Activated T-cell treated with anti-CD3 and anti-CD28 coated beads for 48 hours (primary cell): ENCODE measurements at regions not wholly inside any gene's neighbourhood (a gene's known extent, or its start where the extent isn't known, plus 50 kb on each side); places are given as distances from the start of the nearest gene placed in this dataset.
"Not testable (repeated sequence)": the region's sequence is repeated elsewhere in the genome, so short reads cannot be mapped to it uniquely, and the experiment has no call there.

Experiments
- DNase-seq: peaks from one replicate; pipeline ENCODE4 v3.0.0-alpha.2; 2020; ENCODE audit warnings: low read depth

DNA sequence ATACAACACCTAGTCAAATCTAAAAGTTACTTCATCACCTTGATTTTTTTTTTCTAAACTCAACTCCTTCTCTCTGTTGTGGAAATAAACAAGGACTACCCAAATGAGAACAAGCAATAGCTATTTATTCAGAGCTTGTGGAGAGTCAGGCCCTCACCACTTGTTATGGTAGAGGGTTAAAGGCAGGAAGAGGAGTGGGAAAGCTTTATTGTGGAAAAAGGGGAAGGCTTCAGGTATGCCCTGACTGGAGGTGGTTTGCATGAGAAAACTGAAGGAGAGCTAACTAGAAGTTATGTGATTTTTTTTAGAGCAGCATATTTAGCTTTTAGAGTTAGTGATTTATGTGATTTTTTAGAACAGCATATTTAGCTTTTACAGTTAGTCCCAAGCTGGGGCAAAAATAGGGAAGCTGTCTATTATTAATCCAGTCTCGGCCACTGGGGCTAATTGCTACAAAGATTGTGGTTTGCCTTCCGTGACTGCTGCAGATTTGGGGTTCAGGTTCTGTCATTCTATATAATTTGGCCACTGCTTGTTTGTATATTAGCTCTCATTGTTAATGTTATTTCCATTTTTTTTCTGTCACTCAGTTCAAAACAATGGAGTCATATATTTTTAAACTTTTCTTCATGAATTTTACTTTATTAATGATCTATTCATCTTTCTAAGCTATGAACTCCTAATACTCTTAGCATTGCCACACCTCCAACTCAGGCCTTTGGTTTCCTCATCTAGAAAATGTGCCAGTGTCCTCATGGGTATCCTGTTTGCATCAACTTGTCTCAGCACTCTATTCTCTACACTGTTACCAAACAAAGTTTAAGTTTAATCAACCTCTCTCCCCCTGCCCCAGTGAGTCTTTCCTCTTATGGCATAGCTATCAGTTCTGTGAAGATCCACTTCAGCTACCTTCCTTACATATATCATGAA is 713.0 kb downstream of the BRINP3 start:
- DNase-seq: no peak

DNA sequence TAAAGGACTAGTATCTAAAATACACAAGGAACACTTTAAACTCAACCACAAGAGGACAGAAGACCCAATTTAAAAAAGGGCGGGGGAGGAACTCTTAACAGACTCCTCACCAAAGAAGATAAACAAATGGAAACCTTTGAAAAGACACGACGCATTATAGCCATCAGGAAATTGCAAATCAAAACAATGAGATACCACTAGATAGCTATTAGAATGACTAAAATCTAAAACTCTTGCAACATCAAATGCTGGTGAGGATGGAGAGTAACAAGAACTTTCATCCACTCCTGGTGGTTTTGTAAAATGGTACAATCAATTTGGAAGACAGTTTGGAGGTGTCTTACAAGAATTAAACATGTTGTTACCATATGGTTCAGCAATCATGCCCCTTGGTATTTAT is 708.2 kb downstream of the BRINP3 start:
- no peak for DNase-seq

DNA sequence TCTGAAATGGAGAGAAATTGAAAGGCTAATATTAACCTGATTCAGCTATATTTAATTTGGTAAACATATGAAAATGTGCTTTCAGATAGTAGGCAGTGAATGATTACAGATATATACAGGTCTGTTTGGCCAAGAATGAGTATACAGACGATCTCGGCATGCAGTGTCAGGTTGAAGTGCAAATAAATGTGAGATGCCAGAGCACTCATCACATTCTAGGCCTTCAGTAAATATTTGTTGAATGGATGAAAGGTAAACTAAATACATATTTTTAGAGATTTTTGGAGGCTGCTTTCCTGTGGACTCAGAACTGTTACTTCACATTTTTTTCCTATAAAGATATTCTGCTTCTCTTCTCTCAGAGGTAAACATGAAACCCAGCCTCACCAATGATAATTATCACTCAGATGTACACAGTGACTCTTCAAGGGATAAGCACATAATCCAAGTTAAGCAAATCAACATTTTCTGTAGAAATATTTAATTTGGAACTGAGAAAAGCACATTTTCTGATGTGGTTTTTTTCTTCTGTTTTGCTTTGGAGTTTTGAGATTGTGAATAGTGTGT is 702.9 kb downstream of the BRINP3 start:
- DNase-seq: no peak

GRCh38 chr1:189775343-189775742 is 702.3 kb downstream of the BRINP3 start:
- DNase-seq: no peak

DNA sequence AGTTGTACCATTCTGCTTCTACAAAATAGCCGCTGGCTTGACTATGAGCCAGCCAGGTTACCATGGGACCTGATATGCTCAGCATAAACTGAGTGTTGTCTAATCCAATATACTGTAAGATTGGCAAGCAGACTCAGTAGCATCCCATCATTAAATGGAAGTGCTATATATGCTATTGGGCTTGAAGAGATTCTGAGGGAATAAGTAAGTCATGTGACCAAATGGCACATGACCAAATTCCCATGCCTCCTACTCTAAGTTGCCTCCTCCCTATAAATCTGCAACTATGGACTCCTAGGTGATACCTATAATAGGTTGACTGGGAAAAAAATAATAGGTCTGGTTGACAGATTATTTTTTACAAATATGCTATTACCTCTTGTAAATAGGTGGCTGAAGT is 698.6 kb downstream of the BRINP3 start:
- DNase-seq: no peak

DNA sequence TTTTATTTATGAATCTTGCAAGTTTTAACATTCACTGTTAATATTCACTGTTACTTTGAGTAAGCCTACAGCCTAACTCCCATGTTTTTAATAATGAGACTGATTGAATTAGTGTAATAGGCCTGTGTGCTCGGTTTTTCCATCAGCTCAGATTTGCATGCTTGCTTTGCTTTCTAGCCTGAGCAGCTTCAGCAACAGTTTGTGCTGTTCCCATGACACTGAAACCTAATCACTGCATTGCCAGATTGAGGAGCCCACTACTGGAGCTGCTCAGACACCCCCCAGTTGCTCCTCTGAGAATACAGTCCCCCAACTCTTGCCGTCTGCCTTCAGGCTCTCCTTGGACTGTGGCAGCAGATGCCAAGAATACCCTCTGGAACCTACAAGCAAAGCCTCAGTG is 695.4 kb downstream of the BRINP3 start:
- no peak for DNase-seq

GRCh38 chr1:189783456-189783855 is 694.2 kb downstream of the BRINP3 start:
- no peak for DNase-seq

- DNase-seq: no peak
Measured at GRCh38 chr1:189786761-189787160, 690.9 kb downstream of the BRINP3 start.

DNA sequence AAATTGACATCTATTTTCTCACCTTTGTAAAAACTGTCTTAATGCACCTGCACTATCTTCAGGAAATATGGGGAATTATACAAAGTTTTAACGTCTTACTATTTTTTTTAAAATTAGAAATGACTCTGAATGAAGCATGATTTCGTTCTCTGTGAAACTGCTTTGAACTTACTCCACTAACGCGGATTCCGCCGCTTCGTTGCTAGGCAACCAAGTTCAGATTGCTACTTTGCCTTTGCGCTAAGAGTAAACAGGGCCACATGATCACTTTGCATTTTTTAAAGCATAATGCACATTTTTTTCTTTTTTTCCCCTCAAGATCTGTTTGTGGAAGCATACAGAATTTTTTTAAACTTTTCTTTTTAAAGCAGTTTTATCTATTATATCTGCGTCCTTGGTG is 690.5 kb downstream of the BRINP3 start:
- DNase-seq: no peak

DNA sequence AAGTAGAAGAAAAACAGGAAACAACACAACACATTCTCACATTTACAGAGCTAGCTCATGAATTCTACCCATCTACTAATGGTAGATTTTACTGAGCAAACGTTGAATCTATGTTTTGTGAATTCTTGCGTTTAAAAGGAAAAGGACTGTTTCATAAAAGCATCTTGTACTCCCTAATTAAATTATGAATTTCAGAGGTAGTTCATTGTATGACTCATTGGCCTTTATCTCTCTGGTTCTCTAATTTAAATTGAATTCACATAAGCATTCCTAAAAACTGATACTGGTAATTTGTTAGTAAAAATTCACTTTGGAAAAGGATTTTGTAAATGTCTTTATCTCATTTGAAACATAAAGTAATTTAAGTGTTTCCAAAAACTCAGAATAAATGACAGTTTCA is 687.3 kb downstream of the BRINP3 start:
- DNase-seq: no peak

DNA sequence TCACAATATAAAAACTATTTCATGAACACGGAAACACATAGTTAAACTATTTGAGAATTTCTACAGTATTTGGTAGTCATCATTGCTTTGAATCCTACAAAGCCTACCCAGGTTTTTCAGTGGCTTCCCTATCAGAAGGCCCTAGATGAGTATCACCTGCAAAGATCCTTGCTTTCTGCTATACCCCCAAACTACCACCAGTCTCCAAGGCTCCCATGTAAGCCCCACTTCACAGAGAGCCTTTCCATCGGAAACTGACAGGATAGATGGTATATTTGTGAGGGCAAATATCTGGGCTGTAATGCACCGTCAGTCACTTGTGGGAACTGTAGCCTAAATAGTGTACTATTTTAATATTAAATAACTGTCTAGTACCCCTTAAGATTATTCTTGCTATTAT is 674.3 kb downstream of the BRINP3 start:
- no peak for DNase-seq

DNA sequence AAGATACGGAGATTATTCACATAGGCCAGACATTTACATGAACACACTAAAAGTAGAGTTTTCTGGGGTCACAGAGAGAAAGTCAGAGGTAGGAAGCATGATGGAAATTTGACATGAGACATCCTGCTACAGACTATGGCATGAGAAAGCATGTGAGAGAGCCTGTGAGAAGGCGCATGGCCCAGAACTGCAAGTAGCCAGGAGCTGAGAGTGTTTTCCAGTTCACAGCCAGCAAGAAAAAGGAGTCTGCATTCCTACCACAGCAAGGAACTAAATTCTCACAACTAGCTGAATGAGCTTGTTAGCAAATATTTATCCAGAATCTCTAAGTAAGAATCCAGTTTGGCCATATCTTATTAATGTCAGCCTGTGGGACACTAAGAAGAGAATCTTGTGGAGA is 673.3 kb downstream of the BRINP3 start:
- no peak for DNase-seq

DNA sequence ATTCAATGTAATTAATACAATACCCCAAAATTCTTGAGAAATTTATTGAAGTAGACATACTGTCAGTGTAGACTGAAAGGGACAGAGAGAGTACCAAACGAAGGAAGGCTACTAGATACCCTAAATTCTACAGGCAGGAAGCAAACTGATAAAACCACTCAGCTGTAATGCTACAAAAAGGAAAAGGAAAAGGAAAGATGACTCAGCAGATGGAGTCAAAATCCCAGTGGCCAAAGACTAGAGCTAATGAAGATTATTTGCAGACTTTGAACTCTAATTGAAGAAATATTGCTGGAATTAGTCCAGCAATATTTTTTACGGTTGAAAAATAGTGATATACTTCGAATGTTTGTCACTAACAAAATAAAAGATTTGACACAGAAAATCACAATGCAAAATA is 671.9 kb downstream of the BRINP3 start:
- DNase-seq: no peak

GRCh38 chr1:189810639-189811038 is 667.0 kb downstream of the BRINP3 start:
- not testable (repeated sequence) for DNase-seq

DNA sequence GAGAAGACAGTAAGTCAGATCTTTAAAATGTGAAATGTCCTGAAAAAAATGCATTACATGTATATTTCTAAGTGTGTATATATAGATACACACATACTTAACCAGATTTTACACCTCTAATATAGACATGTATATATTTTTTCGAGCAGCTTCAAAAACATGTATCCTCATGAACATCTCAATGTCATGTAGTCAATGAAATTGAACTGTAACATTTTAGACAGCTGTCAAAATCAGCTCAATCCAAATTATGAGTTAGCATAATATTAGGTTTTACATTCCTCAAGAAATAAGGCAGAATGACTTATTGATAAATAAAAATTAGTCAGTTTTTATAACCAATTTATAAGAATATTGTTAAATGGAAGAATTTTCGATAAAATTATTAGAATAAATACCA is 665.7 kb downstream of the BRINP3 start:
- DNase-seq: no peak

- no peak for DNase-seq
Measured at GRCh38 chr1:189816558-189816957, 661.1 kb downstream of the BRINP3 start.

GRCh38 chr1:189819751-189820150 is 657.9 kb downstream of the BRINP3 start:
- DNase-seq: no peak

DNA sequence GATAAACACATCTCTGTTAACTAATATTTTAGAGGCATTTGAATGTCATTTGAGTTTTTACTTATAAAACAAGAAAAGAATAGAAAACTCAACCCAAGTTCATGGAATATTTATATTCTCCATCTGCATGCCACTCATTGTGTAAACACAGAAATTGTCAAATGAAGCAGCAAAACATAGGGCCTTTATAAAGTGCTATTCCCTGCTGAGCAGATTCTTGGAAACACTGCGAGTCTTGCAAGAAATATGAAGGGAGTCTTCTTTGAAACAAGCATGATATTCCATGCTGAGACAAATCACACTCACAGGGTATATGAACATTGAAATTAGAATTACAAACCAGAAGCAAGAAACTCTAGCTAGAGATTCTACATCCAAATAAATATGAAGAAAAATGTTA is 655.8 kb downstream of the BRINP3 start:
- DNase-seq: no peak

- no peak for DNase-seq
Measured at GRCh38 chr1:189834813-189835212, 642.9 kb downstream of the BRINP3 start.

DNA sequence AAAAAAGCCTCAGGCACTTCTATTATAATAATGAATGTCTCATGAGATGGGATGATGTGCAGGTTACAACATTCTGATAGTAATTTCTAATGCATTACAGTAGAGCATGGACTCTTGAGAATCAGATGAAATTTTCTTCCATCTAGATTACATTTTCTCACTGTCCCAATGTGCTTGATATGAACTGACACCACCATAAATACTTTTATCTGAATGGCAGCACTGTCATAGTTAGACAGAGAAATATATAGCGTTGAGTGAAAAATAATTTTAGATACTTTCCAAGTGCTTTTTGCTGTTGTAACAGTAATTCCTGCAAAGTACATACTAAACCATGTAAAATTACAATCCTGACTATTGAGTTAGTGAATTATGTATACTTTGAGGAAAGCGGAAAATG is 630.1 kb downstream of the BRINP3 start:
- DNase-seq: no peak

DNA sequence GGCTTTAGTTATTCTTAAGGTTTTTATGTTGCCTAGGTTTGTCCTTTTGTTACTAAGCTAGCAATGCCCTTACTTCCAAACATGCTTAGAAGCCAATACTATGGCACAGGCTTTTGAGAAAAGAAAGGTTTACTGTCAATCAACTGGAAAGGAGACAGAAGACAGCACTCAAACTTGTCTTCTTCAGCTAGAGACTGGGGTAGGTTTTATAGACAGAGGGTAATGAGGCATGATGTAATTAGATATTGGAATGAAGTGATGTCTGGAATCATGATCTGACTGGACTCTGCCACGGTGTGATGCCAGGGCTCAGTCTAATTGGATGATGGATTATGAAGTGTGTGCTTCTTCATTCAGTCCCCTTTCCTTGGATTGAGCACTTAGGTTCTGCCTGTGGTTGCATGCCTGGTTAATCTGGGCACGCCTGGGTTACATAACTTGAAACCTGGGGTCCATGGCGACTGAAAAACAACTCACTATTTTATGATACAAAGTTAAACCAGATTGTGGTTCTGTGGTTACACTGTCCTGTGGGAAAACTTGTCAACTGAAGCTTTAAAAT is 625.8 kb downstream of the BRINP3 start:
- DNase-seq: no peak

- DNase-seq: peak; percentile 11
Measured at GRCh38 chr1:189859385-189859977, 618.2 kb downstream of the BRINP3 start.

DNA sequence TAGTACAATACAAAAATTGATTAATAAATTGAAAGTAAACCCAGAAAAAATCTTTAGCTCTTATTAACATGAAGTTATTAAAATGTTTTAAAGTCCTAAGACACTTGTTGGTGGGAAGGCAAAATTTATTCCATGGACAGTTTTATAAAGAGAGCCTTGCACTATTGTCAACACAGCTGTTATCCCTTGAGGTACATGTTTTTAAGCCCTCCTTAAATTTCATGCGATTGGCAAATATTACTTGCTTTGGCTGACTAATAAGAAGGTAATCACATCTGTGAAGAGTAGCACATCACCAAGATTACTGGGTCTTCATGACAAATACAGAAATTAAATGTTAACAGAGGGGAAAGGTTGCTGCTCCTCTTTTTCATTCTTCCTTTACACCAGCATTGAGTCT is 611.1 kb downstream of the BRINP3 start:
- no peak for DNase-seq
